ENCODE measurements at regions not wholly inside any gene's neighbourhood (a gene's known extent, or its start where the extent isn't known, plus 50 kb on each side); places are given as distances from the start of the nearest gene placed in this dataset.

GRCh38 chr2:220433131-220433530 is 805.7 kb downstream of the SLC4A3 start:
- no peak overlapping the region for H3K4me3 ChIP-seq
- no peaks in the 10 kb centered on the region for H3K27me3 ChIP-seq
- intact Hi-C loops (cut with DNase I): no loop called here
- no peaks in the 10 kb centered on the region for H3K4me1 ChIP-seq
- no peaks in the 10 kb centered on the region for H3K9me3 ChIP-seq
- no peak for DNase-seq
- no peak overlapping the region for H3K27ac ChIP-seq
- H3K36me3 ChIP-seq (replicated peaks in 1 of 2; ENCODE audit: insufficient read depth in 1 of 2, low read depth in 2 of 2): no peaks in the 10 kb centered on the region
- no peak for ATAC-seq
- 95 to 96% methylated on average over 3 of the region's 3 CpGs for WGBS, 2 donors
- TF ChIP-seq, protein P1, sequence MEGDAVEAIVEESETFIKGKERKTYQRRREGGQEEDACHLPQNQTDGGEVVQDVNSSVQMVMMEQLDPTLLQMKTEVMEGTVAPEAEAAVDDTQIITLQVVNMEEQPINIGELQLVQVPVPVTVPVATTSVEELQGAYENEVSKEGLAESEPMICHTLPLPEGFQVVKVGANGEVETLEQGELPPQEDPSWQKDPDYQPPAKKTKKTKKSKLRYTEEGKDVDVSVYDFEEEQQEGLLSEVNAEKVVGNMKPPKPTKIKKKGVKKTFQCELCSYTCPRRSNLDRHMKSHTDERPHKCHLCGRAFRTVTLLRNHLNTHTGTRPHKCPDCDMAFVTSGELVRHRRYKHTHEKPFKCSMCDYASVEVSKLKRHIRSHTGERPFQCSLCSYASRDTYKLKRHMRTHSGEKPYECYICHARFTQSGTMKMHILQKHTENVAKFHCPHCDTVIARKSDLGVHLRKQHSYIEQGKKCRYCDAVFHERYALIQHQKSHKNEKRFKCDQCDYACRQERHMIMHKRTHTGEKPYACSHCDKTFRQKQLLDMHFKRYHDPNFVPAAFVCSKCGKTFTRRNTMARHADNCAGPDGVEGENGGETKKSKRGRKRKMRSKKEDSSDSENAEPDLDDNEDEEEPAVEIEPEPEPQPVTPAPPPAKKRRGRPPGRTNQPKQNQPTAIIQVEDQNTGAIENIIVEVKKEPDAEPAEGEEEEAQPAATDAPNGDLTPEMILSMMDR (IDR thresholded peaks at IDR 0.05): no peak
- no peak for TF ChIP-seq POLR2A (IDR thresholded peaks at IDR 0.05)

- WGBS, 2 donors: 88 to 89% methylated on average over 1 to 2 of the region's 2 CpGs
- H3K4me3 ChIP-seq: no peak overlapping the region
- H3K36me3 ChIP-seq (replicated peaks in 1 of 2; ENCODE audit: insufficient read depth in 1 of 2, low read depth in 2 of 2): no peaks in the 10 kb centered on the region
- H3K27ac ChIP-seq: no peak overlapping the region
- DNase-seq: no peak
- H3K4me1 ChIP-seq: no peaks in the 10 kb centered on the region
- ATAC-seq: no peak
- intact Hi-C loops (cut with DNase I): no loop called here
- no peaks in the 10 kb centered on the region for H3K27me3 ChIP-seq
- TF ChIP-seq, protein P1 (IDR thresholded peaks at IDR 0.05): no peak
- TF ChIP-seq POLR2A (IDR thresholded peaks at IDR 0.05): no peak
- no peaks in the 10 kb centered on the region for H3K9me3 ChIP-seq
Measured at GRCh38 chr2:220434385-220434784, 807.0 kb downstream of the SLC4A3 start.

DNA sequence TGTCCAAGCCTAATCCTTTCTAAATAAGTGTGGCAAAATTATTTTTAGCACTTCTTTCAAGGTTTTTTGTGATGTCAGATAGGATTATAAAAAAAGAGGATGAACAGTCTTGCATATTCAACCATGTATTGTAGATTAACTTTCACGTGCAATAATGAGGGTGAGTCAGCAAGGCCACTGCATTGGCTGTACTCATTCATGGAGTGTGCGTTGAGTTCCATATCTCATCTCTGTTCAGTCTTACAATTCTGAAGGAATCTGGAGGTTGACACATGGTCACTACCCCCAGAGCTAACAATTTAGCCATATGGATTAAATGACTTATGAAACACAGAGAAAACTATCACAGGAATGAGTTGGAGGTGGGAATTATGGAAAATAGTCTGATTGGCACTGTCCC is 810.5 kb downstream of the SLC4A3 start:
- H3K36me3 ChIP-seq (replicated peaks in 1 of 2; ENCODE audit: insufficient read depth in 1 of 2, low read depth in 2 of 2): no peaks in the 10 kb centered on the region
- DNase-seq (no peak), ATAC-seq (no peak)
- no peak overlapping the region for H3K27ac ChIP-seq
- no peak overlapping the region for H3K4me3 ChIP-seq
- intact Hi-C loops (cut with DNase I): no loop called here
- no peaks in the 10 kb centered on the region for H3K27me3 ChIP-seq
- no peaks in the 10 kb centered on the region for H3K9me3 ChIP-seq
- H3K4me1 ChIP-seq: no peaks in the 10 kb centered on the region
- 74 to 75% methylated on average over 2 of the region's 2 CpGs for WGBS, 2 donors
- TF ChIP-seq, protein P1 (IDR thresholded peaks at IDR 0.05): no peak
- TF ChIP-seq POLR2A (IDR thresholded peaks at IDR 0.05): no peak

DNA sequence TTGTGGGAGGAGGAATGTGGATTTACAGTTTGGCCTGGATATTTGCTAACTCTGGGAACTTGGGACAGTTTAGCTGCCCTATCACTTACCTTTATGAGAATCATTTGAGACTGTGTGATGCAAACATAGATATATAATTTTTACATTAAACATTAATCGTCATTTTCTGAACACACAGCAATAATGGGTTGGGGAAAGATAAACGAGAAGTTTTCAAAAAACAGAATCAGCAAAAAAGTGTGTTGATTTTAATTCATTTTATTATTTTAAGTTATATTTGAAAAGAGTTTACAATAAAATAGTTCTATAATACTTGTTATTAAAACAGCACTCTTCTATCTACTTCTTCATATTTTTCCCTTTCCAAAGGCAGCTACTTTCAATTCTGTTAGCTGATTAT is 813.3 kb downstream of the SLC4A3 start:
- Histone ChIP-seq H3K9me3 (no peaks in the 10 kb centered on the region), H3K4me1 (no peaks in the 10 kb centered on the region), H3K27me3 (no peaks in the 10 kb centered on the region), H3K27ac (no peak overlapping the region), H3K36me3 (replicated peaks in 1 of 2; ENCODE audit: insufficient read depth in 1 of 2, low read depth in 2 of 2) (no peaks in the 10 kb centered on the region), H3K4me3 (no peak overlapping the region)
- WGBS, 2 donors: 73 to 78% methylated on average over 2 of the region's 2 CpGs
- intact Hi-C loops (cut with DNase I): no loop called here
- ATAC-seq (no peak), DNase-seq (no peak)
- no peak for TF ChIP-seq POLR2A (IDR thresholded peaks at IDR 0.05)
- TF ChIP-seq, protein P1 (IDR thresholded peaks at IDR 0.05): no peak

GRCh38 chr2:220441404-220441803 is 814.0 kb downstream of the SLC4A3 start:
- 81 to 87% methylated on average over 3 of the region's 3 CpGs for WGBS, 2 donors
- Histone ChIP-seq H3K27me3 (no peaks in the 10 kb centered on the region), H3K36me3 (replicated peaks in 1 of 2; ENCODE audit: insufficient read depth in 1 of 2, low read depth in 2 of 2) (no peaks in the 10 kb centered on the region), H3K27ac (no peak overlapping the region), H3K9me3 (no peaks in the 10 kb centered on the region), H3K4me3 (no peak overlapping the region), H3K4me1 (no peaks in the 10 kb centered on the region)
- intact Hi-C loops (cut with DNase I): no loop called here
- ATAC-seq (no peak), DNase-seq (no peak)
- TF ChIP-seq POLR2A (IDR thresholded peaks at IDR 0.05): no peak

Measured in body of pancreas (tissue), 4 donors.